H1 (cell line): ENCODE measurements at regions not wholly inside any gene's neighbourhood (a gene's known extent, or its start where the extent isn't known, plus 50 kb on each side); places are given as distances from the start of the nearest gene placed in this dataset.

Experiments
- CTCF ChIA-PET: fragments of 300-600 bp; sonication (Branson Sonifier 250); formaldehyde crosslinking; loops from one replicate; lab custom pipeline; 2021; ENCODE audit not compliant: partially characterized antibody; lab: Charles Lee
- POLR2A ChIA-PET: fragments of 300-600 bp; sonication (Branson Sonifier 250); formaldehyde crosslinking; loops from one replicate; lab custom pipeline; 2021; ENCODE audit warnings: inconsistent platforms; ENCODE audit not compliant: partially characterized antibody; lab: Charles Lee
- DNase-seq, 2 experiments: peaks; one replicate each; pipeline versions ENCODE4 v3.0.0 to v3.0.0-alpha.2; 2010 to 2022; ENCODE audit warnings: low spot score in 2 of 2, low read depth in 1 of 2, mixed read lengths in 1 of 2
- FAIRE-seq: peaks from 2 replicates; lab custom pipeline; 2011; peaks lifted over from hg19 to GRCh38; lab: Jason Lieb, UNC
- H2AFZ ChIP-seq: 2 replicates; pipeline ENCODE4 v1.8.1; 2012; ENCODE audit warnings: low read length, inconsistent platforms
- H2AK5ac ChIP-seq: 2 replicates; pipeline ENCODE4 v1.6.1; 2013; ENCODE audit warnings: low read depth, low read length
- H2BK120ac ChIP-seq: replicated peaks from 2 replicates; pipeline ENCODE3; 2013; ENCODE audit warnings: low read depth, low read length, inconsistent platforms
- H2BK12ac ChIP-seq: 2 replicates; pipeline ENCODE4 v1.6.1; 2013; ENCODE audit warnings: low read depth, low read length
- H2BK15ac ChIP-seq: 2 replicates; pipeline ENCODE4 v1.6.1; 2013; ENCODE audit warnings: low read length
- H2BK20ac ChIP-seq: 2 replicates; pipeline ENCODE4 v1.6.1; 2013; ENCODE audit warnings: low read length
- H2BK5ac ChIP-seq: 2 replicates; pipeline ENCODE4 v1.6.1; 2013; ENCODE audit warnings: low read depth, low read length
- H3K14ac ChIP-seq: 2 replicates; pipeline ENCODE4 v1.6.1; 2013; ENCODE audit warnings: inconsistent platforms; ENCODE audit not compliant: insufficient read length
- H3K18ac ChIP-seq: 2 replicates; pipeline ENCODE4 v1.6.1; 2013; ENCODE audit warnings: low read length; ENCODE audit errors: extremely low read depth
- H3K23ac ChIP-seq: 2 replicates; pipeline ENCODE4 v1.6.1; 2013; ENCODE audit warnings: inconsistent platforms; ENCODE audit not compliant: insufficient read length
- H3K23me2 ChIP-seq: 2 replicates; pipeline ENCODE4 v1.6.1; 2013; ENCODE audit warnings: low read depth, low read length
- H3K27ac ChIP-seq: 2 replicates; pipeline ENCODE4 v1.6.1; 2011; ENCODE audit warnings: low read depth, low read length, inconsistent platforms
- H3K27me3 ChIP-seq, 4 experiments: replicated peaks in 1 of 4; 1 replicate in 1 of 4; 2 replicates in 3 of 4; pipeline versions ENCODE4 v1.6.1 to v1.8.1; 2011 to 2013; ENCODE audit warnings: low read length in 3 of 4, mild to moderate bottlenecking in 3 of 4, inconsistent platforms in 2 of 4, mixed read lengths in 2 of 4, moderate library complexity in 1 of 4; ENCODE audit not compliant: control insufficient read depth in 3 of 4, insufficient read depth in 3 of 4; ENCODE audit errors: extremely low read depth in 1 of 4
- H3K36me3 ChIP-seq, 4 experiments: 2 replicates each; pipeline versions ENCODE4 v1.6.1 to v1.8.1; 2011 to 2013; ENCODE audit warnings: mild to moderate bottlenecking in 4 of 4, low read length in 3 of 4, moderate library complexity in 2 of 4, control low read depth in 1 of 4, inconsistent platforms in 1 of 4; ENCODE audit not compliant: insufficient read depth in 4 of 4, control insufficient read depth in 2 of 4
- H3K4ac ChIP-seq: replicated peaks from 2 replicates; pipeline ENCODE3; 2013; ENCODE audit warnings: low read length, low read depth, mixed read lengths, inconsistent platforms; ENCODE audit not compliant: insufficient read length
- H3K4me1 ChIP-seq, 4 experiments: replicated peaks in 1 of 4; 1 replicate in 1 of 4; 2 replicates in 3 of 4; pipeline versions ENCODE4 v1.6.1 to v1.8.1; 2011 to 2013; ENCODE audit warnings: low read length in 3 of 4, inconsistent platforms in 2 of 4, mixed read lengths in 1 of 4; ENCODE audit not compliant: insufficient read depth in 4 of 4, control insufficient read depth in 3 of 4
- H3K4me2 ChIP-seq, 2 experiments: 2 replicates each; pipeline versions ENCODE4 v1.6.1 to v1.8.1; 2011 to 2013; ENCODE audit warnings: low read depth in 2 of 2, low read length in 2 of 2, control low read depth in 1 of 2, inconsistent platforms in 1 of 2, mild to moderate bottlenecking in 1 of 2; ENCODE audit not compliant: insufficient read depth in 1 of 2
- H3K4me3 ChIP-seq, 4 experiments: fragments of 200-600, 300-600 bp in 1 of 4; sonication (generic), shearing (Covaris generic), sonication (Bioruptor Twin) in 1 of 4; 2 replicates each; pipeline versions ENCODE4 v1.5.1 to v1.8.1; 2011 to 2016; ENCODE audit warnings: low read length in 4 of 4, low read depth in 3 of 4, control low read depth in 2 of 4, inconsistent platforms in 2 of 4, mild to moderate bottlenecking in 2 of 4, mixed read lengths in 1 of 4, moderate library complexity in 1 of 4; ENCODE audit not compliant: insufficient read depth in 2 of 4; ENCODE audit errors: extremely low read depth in 1 of 4
- H3K56ac ChIP-seq: replicated peaks from 2 replicates; pipeline ENCODE3; 2013; ENCODE audit warnings: low read depth, mild to moderate bottlenecking, mixed read lengths, low read length, inconsistent platforms; ENCODE audit not compliant: insufficient read length
- H3K79me1 ChIP-seq: 2 replicates; pipeline ENCODE4 v1.6.1; 2013; ENCODE audit warnings: low read depth, low read length, control low read depth
- H3K79me2 ChIP-seq, 2 experiments: 2 replicates each; pipeline versions ENCODE4 v1.6.1 to v1.8.1; 2012 to 2013; ENCODE audit warnings: low read length in 2 of 2, mild to moderate bottlenecking in 2 of 2, inconsistent platforms in 1 of 2; ENCODE audit not compliant: insufficient read depth in 2 of 2, control insufficient read depth in 1 of 2
- H3K9ac ChIP-seq, 4 experiments: replicated peaks in 1 of 4; 1 replicate in 1 of 4; 2 replicates in 3 of 4; pipeline versions ENCODE4 v1.6.1 to v1.8.1; 2011 to 2013; ENCODE audit warnings: low read depth in 3 of 4, low read length in 3 of 4, control low read depth in 2 of 4, mild to moderate bottlenecking in 2 of 4, moderate library complexity in 2 of 4, inconsistent platforms in 1 of 4; ENCODE audit errors: extremely low read depth in 1 of 4
- H3K9me3 ChIP-seq, 2 experiments: 2 replicates each; pipeline versions ENCODE4 v1.6.1 to v1.8.1; 2012 to 2013; ENCODE audit warnings: mild to moderate bottlenecking in 2 of 2, moderate library complexity in 2 of 2, control low read depth in 1 of 2, inconsistent platforms in 1 of 2, low read depth in 1 of 2, low read length in 1 of 2, mixed read lengths in 1 of 2; ENCODE audit not compliant: insufficient read depth in 2 of 2
- H4K20me1 ChIP-seq, 2 experiments: replicated peaks in 1 of 2; 2 replicates each; pipeline versions ENCODE3 to v1.8.1; 2011 to 2013; ENCODE audit warnings: inconsistent platforms in 2 of 2, low read length in 2 of 2, mild to moderate bottlenecking in 1 of 2; ENCODE audit not compliant: insufficient read depth in 2 of 2, control insufficient read depth in 1 of 2
- H4K5ac ChIP-seq: 2 replicates; pipeline ENCODE4 v1.6.1; 2013; ENCODE audit warnings: low read length, low read depth, mixed read lengths, inconsistent platforms; ENCODE audit not compliant: insufficient read length
- H4K8ac ChIP-seq: 2 replicates; pipeline ENCODE4 v1.8.0; 2013; ENCODE audit warnings: mild to moderate bottlenecking, moderate library complexity, low read length, inconsistent platforms; ENCODE audit not compliant: insufficient read depth; ENCODE audit errors: extremely low read depth
- H4K91ac ChIP-seq: replicated peaks from 2 replicates; pipeline ENCODE3; 2013; ENCODE audit warnings: low read length, mixed read lengths, inconsistent platforms; ENCODE audit not compliant: insufficient read length
- BACH1 ChIP-seq: IDR thresholded peaks from 2 replicates; pipeline ENCODE4 v1.6.1; 2012; ENCODE audit warnings: low read length, improper control_type of control experiment
- CREB1 ChIP-seq: IDR thresholded peaks from 2 replicates; pipeline ENCODE4 v1.6.1; 2012; ENCODE audit warnings: inconsistent platforms
- GTF2F1 ChIP-seq: IDR thresholded peaks from 2 replicates; pipeline ENCODE4 v1.6.1; 2012; ENCODE audit warnings: low read depth, low read length, improper control_type of control experiment, borderline replicate concordance
- HDAC2 ChIP-seq, 2 experiments: fragments of 300-600 bp in 1 of 2; sonication (generic) in 1 of 2; IDR thresholded peaks; 2 replicates each; pipeline ENCODE4 v1.6.1; 2011 to 2012; ENCODE audit warnings: low read depth in 2 of 2, low read length in 2 of 2, mild to moderate bottlenecking in 2 of 2, moderate library complexity in 2 of 2, borderline replicate concordance in 1 of 2, inconsistent platforms in 1 of 2
- JUN ChIP-seq: IDR thresholded peaks from 2 replicates; pipeline ENCODE4 v1.6.1; 2011; ENCODE audit warnings: low read depth, mild to moderate bottlenecking, improper control_type of control experiment, low read length
- KDM1A ChIP-seq: fragments of 200-600, 300-600 bp; sonication (generic); IDR thresholded peaks from 2 replicates; pipeline ENCODE4 v1.7.1; 2016; ENCODE audit warnings: mild to moderate bottlenecking, low read length, borderline replicate concordance
- KDM5A ChIP-seq: fragments of 200-600 bp; IDR thresholded peaks from 2 replicates; pipeline ENCODE4 v1.7.1; 2012; ENCODE audit warnings: mild to moderate bottlenecking, low read length, inconsistent platforms, mixed read lengths
- NRF1 ChIP-seq: IDR thresholded peaks from 2 replicates; pipeline ENCODE4 v1.6.1; 2011; ENCODE audit warnings: mild to moderate bottlenecking, low read depth, low read length, improper control_type of control experiment
- POLR2A ChIP-seq, 2 experiments: IDR thresholded peaks; 1 replicate in 1 of 2; 2 replicates in 1 of 2; pipeline ENCODE4 v1.6.1; 2011; ENCODE audit warnings: low read depth in 2 of 2, low read length in 2 of 2, mild to moderate bottlenecking in 2 of 2; ENCODE audit errors: control extremely low read depth in 1 of 2
- RXRA ChIP-seq: IDR thresholded peaks from 2 replicates; pipeline ENCODE4 v1.6.1; 2011; ENCODE audit warnings: low read depth, mild to moderate bottlenecking, low read length, moderate library complexity; ENCODE audit not compliant: insufficient read depth
- SAP30 ChIP-seq: fragments of 300-600 bp; sonication (generic); IDR thresholded peaks from 2 replicates; pipeline ENCODE4 v1.7.1; 2012; ENCODE audit warnings: low read length, moderate library complexity, mild to moderate bottlenecking, inconsistent platforms; ENCODE audit not compliant: insufficient read depth, insufficient replicate concordance
- SIRT6 ChIP-seq: IDR thresholded peaks from one replicate; pipeline ENCODE4 v1.7.1; 2012; ENCODE audit warnings: low read length, inconsistent platforms
- SP4 ChIP-seq: IDR thresholded peaks from 2 replicates; pipeline ENCODE4 v1.6.1; 2012; ENCODE audit warnings: low read length, inconsistent platforms
- TBP ChIP-seq: IDR thresholded peaks from 2 replicates; pipeline ENCODE4 v1.6.1; 2011; ENCODE audit warnings: low read depth, low read length, improper control_type of control experiment
- TCF12 ChIP-seq: IDR thresholded peaks from 2 replicates; pipeline ENCODE4 v1.6.1; 2011; ENCODE audit warnings: low read depth, mild to moderate bottlenecking, low read length
- WGBS, 2 experiments: shearing (Covaris generic) in 1 of 2; methylation state at CpG; one replicate each; pipeline versions ENCODE4 v1.1.6 to v1.1.7; 2013 to 2015; ENCODE audit warnings: low lambda C conversion rate in 2 of 2, mixed read lengths in 2 of 2, inconsistent platforms in 1 of 2, low coverage in 1 of 2, missing lambda C conversion rate in 1 of 2; ENCODE audit not compliant: insufficient replicate concordance in 2 of 2, insufficient coverage in 1 of 2, insufficient read length in 1 of 2; ENCODE audit errors: extremely low coverage in 1 of 2, missing lambda C conversion rate in 1 of 2; 5-methylcytosine and 5-hydroxymethylcytosine counted together
- TF ChIP-seq, protein P1 (sequence below): IDR thresholded peaks from 2 replicates; pipeline ENCODE4 v1.6.1; 2012; ENCODE audit warnings: inconsistent platforms

DNA sequence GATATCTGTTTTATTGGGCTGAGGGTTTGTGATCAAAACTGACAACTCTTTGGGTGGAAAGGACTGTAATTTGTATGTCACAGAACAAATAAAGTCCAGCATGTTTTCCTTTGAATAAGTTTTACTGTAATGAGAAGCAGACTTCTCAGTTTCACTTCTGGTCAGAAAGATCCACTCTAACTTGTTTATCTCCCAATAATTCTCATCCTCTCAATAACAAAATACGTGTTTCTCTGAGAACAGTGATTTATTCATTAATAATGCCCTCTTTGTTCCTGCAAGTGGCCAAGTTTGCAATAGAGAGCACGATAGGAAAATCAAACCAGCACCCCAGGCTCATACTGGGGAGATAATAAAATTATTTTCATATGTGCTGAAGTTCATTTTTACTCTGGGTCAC is 190.6 kb downstream of the CNTN3 start:
- Histone ChIP-seq H3K56ac (no peak overlapping the region), H4K8ac (no peak overlapping the region), H2BK15ac (no peak overlapping the region), H3K9ac (no peak overlapping the region), H3K4ac (no peak overlapping the region), H3K23me2 (no peaks in the 10 kb centered on the region), H4K91ac (no peak overlapping the region), H4K5ac (no peak overlapping the region), H2BK120ac (no peak overlapping the region), H2AK5ac (no peak overlapping the region), H2BK12ac (no peak overlapping the region), H4K20me1 (no peaks in the 10 kb centered on the region), H3K23ac (no peak overlapping the region), H3K4me1 (no peaks in the 10 kb centered on the region), H3K36me3 (no peaks in the 10 kb centered on the region), H2BK5ac (no peak overlapping the region), H3K79me2 (no peaks in the 10 kb centered on the region), H3K4me2 (no peak overlapping the region), H2AFZ (no peak overlapping the region), H3K14ac (no peak overlapping the region), H2BK20ac (no peak overlapping the region), H3K27me3 (no peaks in the 10 kb centered on the region), H3K27ac (no peak overlapping the region), H3K9me3 (no peaks in the 10 kb centered on the region), H3K4me3 (no peak overlapping the region), H3K79me1 (no peaks in the 10 kb centered on the region), H3K18ac (no peak overlapping the region)
- ChIA-PET CTCF (no interaction called here), POLR2A (no interaction called here)
- DNase-seq (no peak), FAIRE-seq (no peak)
- WGBS, 2 experiments = 89% methylated on average over 2 of the region's 2 CpGs; no CpG with 5 or more reads in 1 of the 2 experiments
- TF ChIP-seq KDM5A = no peak
- no peak for TF ChIP-seq TBP
- no peak for TF ChIP-seq HDAC2 (IDR thresholded peaks at IDR 0.05; ENCODE audit: borderline replicate concordance in 1 of 2, low read depth in 2 of 2, low read length in 2 of 2)
- TF ChIP-seq POLR2A (IDR thresholded peaks at IDR 0.05; ENCODE audit: control extremely low read depth in 1 of 2, low read depth in 2 of 2, low read length in 2 of 2) = no peak
- no peak for TF ChIP-seq BACH1
- TF ChIP-seq TCF12 = no peak
- TF ChIP-seq, protein P1, sequence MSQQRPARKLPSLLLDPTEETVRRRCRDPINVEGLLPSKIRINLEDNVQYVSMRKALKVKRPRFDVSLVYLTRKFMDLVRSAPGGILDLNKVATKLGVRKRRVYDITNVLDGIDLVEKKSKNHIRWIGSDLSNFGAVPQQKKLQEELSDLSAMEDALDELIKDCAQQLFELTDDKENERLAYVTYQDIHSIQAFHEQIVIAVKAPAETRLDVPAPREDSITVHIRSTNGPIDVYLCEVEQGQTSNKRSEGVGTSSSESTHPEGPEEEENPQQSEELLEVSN = no peak
- TF ChIP-seq SAP30 = no peak
- TF ChIP-seq CREB1 = no peak
- no peak for TF ChIP-seq SIRT6
- no peak for TF ChIP-seq RXRA
- no peak for TF ChIP-seq GTF2F1
- no peak for TF ChIP-seq KDM1A
- TF ChIP-seq SP4 = no peak
- no peak for TF ChIP-seq JUN
- no peak for TF ChIP-seq NRF1
